B cell (primary cell): ENCODE measurements at regions not wholly inside any gene's neighbourhood (a gene's known extent, or its start where the extent isn't known, plus 50 kb on each side); places are given as distances from the start of the nearest gene placed in this dataset.

Source experiments
- ATAC-seq: fragments of 200-7000 bp; cut with Tn5 transposase; one replicate; pipeline ENCODE4 v1.10.0; 2021; ENCODE audit warnings: low read depth, mild to moderate bottlenecking, moderate number of reproducible peaks, moderate library complexity
- CTCF ChIA-PET: fragments of 350-600 bp; sonication (Branson Sonifier 250); formaldehyde crosslinking; loops from one replicate; lab custom pipeline; 2021; ENCODE audit warnings: antibody characterized with exemption, inconsistent platforms; lab: Charles Lee
- POLR2A ChIA-PET: fragments of 350-600 bp; sonication (Branson Sonifier 250); formaldehyde crosslinking; loops from one replicate; lab custom pipeline; 2021; ENCODE audit warnings: antibody characterized with exemption; lab: Charles Lee
- DNase-seq: peaks from one replicate; pipeline ENCODE4 v3.0.0; 2013
- H2AFZ ChIP-seq: 2 replicates; pipeline ENCODE4 v1.6.1; 2012; ENCODE audit warnings: mild to moderate bottlenecking, low read depth, low read length; ENCODE audit not compliant: insufficient read depth, poor library complexity, severe bottlenecking
- H3K27ac ChIP-seq, 2 donors: 1 replicate in 1 of 2; 2 replicates in 1 of 2; pipeline ENCODE4 v1.5.1; 2012 to 2013; ENCODE audit warnings: low read length in 2 of 2, mild to moderate bottlenecking in 2 of 2, moderate library complexity in 1 of 2
- H3K27me3 ChIP-seq, 4 experiments: fragments of 200-600 bp in 1 of 4; sonication (generic) in 1 of 4; replicated peaks in 1 of 4; 1 replicate in 2 of 4; 2 replicates in 2 of 4; pipeline versions ENCODE4 v1.6.1 to v1.7.0; 2013 to 2016; ENCODE audit warnings: low read length in 3 of 4, mild to moderate bottlenecking in 2 of 4, mixed read lengths in 1 of 4, moderate library complexity in 1 of 4; ENCODE audit not compliant: insufficient read depth in 4 of 4, control insufficient read depth in 3 of 4; ENCODE audit errors: control extremely low read depth in 1 of 4
- H3K36me3 ChIP-seq, 2 experiments: replicated peaks in 1 of 2; 1 replicate in 1 of 2; 2 replicates in 1 of 2; pipeline versions ENCODE4 v1.6.1 to v1.7.1; 2013; ENCODE audit warnings: low read length in 1 of 2; ENCODE audit not compliant: insufficient read depth in 2 of 2, control insufficient read depth in 1 of 2; ENCODE audit errors: control extremely low read depth in 1 of 2, extremely low read depth in 1 of 2
- H3K4me1 ChIP-seq, 2 donors: fragments of 200-600 bp in 1 of 2; sonication (generic) in 1 of 2; 1 replicate in 1 of 2; 2 replicates in 1 of 2; pipeline versions ENCODE4 v1.5.1 to v1.6.1; 2013 to 2017; ENCODE audit warnings: low read length in 2 of 2; ENCODE audit not compliant: control insufficient read depth in 2 of 2, insufficient read depth in 2 of 2
- H3K4me2 ChIP-seq: replicated peaks from 2 replicates; pipeline ENCODE3; 2012; ENCODE audit warnings: mild to moderate bottlenecking, low read depth, low read length; ENCODE audit not compliant: poor library complexity, severe bottlenecking
- H3K4me3 ChIP-seq, 5 experiments: fragments of 200-600 bp in 1 of 5; sonication (generic) in 1 of 5; 1 replicate in 3 of 5; 2 replicates in 2 of 5; pipeline versions ENCODE4 v1.5.1 to v1.7.0; 2011 to 2016; ENCODE audit warnings: low read length in 4 of 5, mild to moderate bottlenecking in 4 of 5, low read depth in 2 of 5, control low read depth in 1 of 5, moderate library complexity in 1 of 5; ENCODE audit not compliant: insufficient read depth in 1 of 5; ENCODE audit errors: control extremely low read depth in 1 of 5, extremely low read depth in 1 of 5
- H3K79me2 ChIP-seq: fragments of 200-600 bp; sonication (generic); one replicate; pipeline ENCODE4 v1.6.0; 2016; ENCODE audit warnings: low read length; ENCODE audit not compliant: control insufficient read depth, insufficient read depth
- H3K9ac ChIP-seq: fragments of 200-600 bp; sonication (generic); 2 replicates; pipeline ENCODE4 v1.6.1; 2017; ENCODE audit warnings: mild to moderate bottlenecking, low read length, moderate library complexity
- H3K9me3 ChIP-seq, 3 donors: one replicate each; pipeline versions ENCODE4 v1.6.1 to v1.7.1; 2013; ENCODE audit warnings: low read length in 2 of 3; ENCODE audit not compliant: control insufficient read depth in 2 of 3, insufficient read depth in 1 of 3; ENCODE audit errors: control extremely low read depth in 1 of 3
- H4K20me1 ChIP-seq: 2 replicates; pipeline ENCODE4 v1.6.0; 2012; ENCODE audit warnings: mild to moderate bottlenecking, low read length; ENCODE audit not compliant: insufficient read depth, control insufficient read depth, poor library complexity, severe bottlenecking
- H3K27ac Mint-ChIP-seq: one replicate; pipeline ENCODE4 v1.8.0; 2021; ENCODE audit warnings: mixed read lengths
- H3K27me3 Mint-ChIP-seq: one replicate; pipeline ENCODE4 v1.8.0; 2021; ENCODE audit warnings: mixed read lengths
- H3K4me1 Mint-ChIP-seq: one replicate; pipeline ENCODE4 v1.8.0; 2021; ENCODE audit warnings: mixed read lengths
- H3K4me3 Mint-ChIP-seq: one replicate; pipeline ENCODE4 v1.8.0; 2021; ENCODE audit warnings: mixed read lengths
- H3K9me3 Mint-ChIP-seq: one replicate; pipeline ENCODE4 v1.8.0; 2022; ENCODE audit warnings: mixed read lengths; ENCODE audit not compliant: insufficient read depth
- CTCF ChIP-seq: fragments of 200-600 bp; IDR thresholded peaks from one replicate; pipeline ENCODE4 v1.8.0; 2022; ENCODE audit warnings: antibody characterized with exemption, mild to moderate bottlenecking
- EZH2 ChIP-seq: IDR thresholded peaks from 2 replicates; pipeline ENCODE4 v1.6.1; 2012; ENCODE audit warnings: borderline replicate concordance, low read depth, mild to moderate bottlenecking, moderate library complexity, low read length; ENCODE audit not compliant: insufficient read depth, poor library complexity, severe bottlenecking
- WGBS: methylation state at CpG from one replicate; pipeline ENCODE4 v1.1.5; 2013; ENCODE audit warnings: missing lambda C conversion rate; ENCODE audit not compliant: insufficient coverage; 5-methylcytosine and 5-hydroxymethylcytosine counted together
- intact Hi-C: fragments of 100-400 bp; cut with micrococcal nuclease; formaldehyde crosslinking; loops from one replicate; pipeline ENCODE4 v1.10.0; 2022

GRCh38 chr11:122453586-122453985 lies 201.9 kb upstream of the UBASH3B start:
- Mint-ChIP-seq H3K27ac (no peak overlapping the region), H3K4me1 (no peaks in the 10 kb centered on the region), H3K4me3 (no peak overlapping the region), H3K27me3 (peaks cover 3% of the 10 kb centered on the region), H3K9me3 (peaks cover 7% of the 10 kb centered on the region)
- Histone ChIP-seq H3K9ac (no peak overlapping the region), H3K4me2 (no peak overlapping the region), H4K20me1 (no peaks in the 10 kb centered on the region), H3K9me3 (peaks cover 0 to 4% (median 0%) of the 10 kb centered on the region in 3 donors), H3K79me2 (no peaks in the 10 kb centered on the region), H3K36me3 (no peaks in the 10 kb centered on the region), H2AFZ (no peak overlapping the region), H3K4me1 (no peaks in the 10 kb centered on the region), H3K4me3 (no peak overlapping the region), H3K27ac (no peak overlapping the region), H3K27me3 (no peaks in the 10 kb centered on the region)
- WGBS: 83% methylated on average over 1 of the region's 2 CpGs
- TF ChIP-seq CTCF (no peak), EZH2 (no peak)
- POLR2A ChIA-PET: no interaction called here
- intact Hi-C loops: no loop called here
- DNase-seq: no peak
- CTCF ChIA-PET: no interaction called here
- ATAC-seq: no peak

GRCh38 chr11:122451911-122452310 lies 203.6 kb upstream of the UBASH3B start:
- no peaks in the 10 kb centered on the region for H3K9me3 ChIP-seq
- no peak overlapping the region for H3K4me3 ChIP-seq
- ChIA-PET POLR2A (no interaction called here), CTCF (no interaction called here)
- Mint-ChIP-seq H3K27ac (no peak overlapping the region), H3K4me1 (no peaks in the 10 kb centered on the region), H3K4me3 (no peak overlapping the region), H3K27me3 (peaks cover 3% of the 10 kb centered on the region), H3K9me3 (no peaks in the 10 kb centered on the region)
- no peaks in the 10 kb centered on the region for H4K20me1 ChIP-seq
- no peak for TF ChIP-seq CTCF
- TF ChIP-seq EZH2: no peak
- intact Hi-C loops: no loop called here
- no peaks in the 10 kb centered on the region for H3K27me3 ChIP-seq
- H3K4me2 ChIP-seq: no peak overlapping the region
- 100% methylated on average over 1 of the region's 9 CpGs for WGBS
- no peak overlapping the region for H2AFZ ChIP-seq
- ATAC-seq: no peak
- H3K27ac ChIP-seq: no peak overlapping the region
- H3K36me3 ChIP-seq: no peaks in the 10 kb centered on the region
- DNase-seq: no peak
- no peak overlapping the region for H3K9ac ChIP-seq
- H3K79me2 ChIP-seq: no peaks in the 10 kb centered on the region
- no peaks in the 10 kb centered on the region for H3K4me1 ChIP-seq
